ENCODE measurements at regions not wholly inside any gene's neighbourhood (a gene's known extent, or its start where the extent isn't known, plus 50 kb on each side); places are given as distances from the start of the nearest gene placed in this dataset.

- peak in 4 of 56 donors; percentile 9 to 36 (median 26) for DNase-seq
These were observed 76.1 kb downstream of the SLC25A47 start for GRCh38 chr14:100399052-100399849.

- peak in 1 of 56 donors; percentile 12 for DNase-seq
These were observed 77.0 kb downstream of the SLC25A47 start for GRCh38 chr14:100400115-100400514.

- no peak for DNase-seq
These were observed 78.0 kb downstream of the SLC25A47 start for GRCh38 chr14:100401031-100401692.

- no peak for DNase-seq
These were observed 78.7 kb downstream of the SLC25A47 start for GRCh38 chr14:100401792-100402191.

GRCh38 chr14:100402631-100403030 lies 79.5 kb downstream of the SLC25A47 start:
- DNase-seq, result no peak

GRCh38 chr14:100403105-100403504 lies 80.0 kb downstream of the SLC25A47 start:
- DNase-seq, result no peak

- no peak for DNase-seq
These were observed 80.7 kb downstream of the SLC25A47 start for GRCh38 chr14:100403802-100404365.

- DNase-seq, result no peak
These were observed 81.3 kb downstream of the SLC25A47 start for GRCh38 chr14:100404419-100404818.

GRCh38 chr14:100405760-100406455 lies 82.8 kb downstream of the SLC25A47 start:
- no peak for DNase-seq

- DNase-seq, result no peak
These were observed 83.5 kb downstream of the SLC25A47 start for GRCh38 chr14:100406505-100407131.

GRCh38 chr14:100407376-100408102 lies 84.4 kb downstream of the SLC25A47 start:
- DNase-seq, result no peak

GRCh38 chr14:100408350-100409002 lies 85.3 kb downstream of the SLC25A47 start:
- peak in 7 of 56 donors; percentile 16 to 68 (median 34) for DNase-seq

- no peak for DNase-seq
These were observed 85.8 kb downstream of the SLC25A47 start for GRCh38 chr14:100409003-100409360.

- DNase-seq, result no peak
These were observed 86.5 kb downstream of the SLC25A47 start for GRCh38 chr14:100409651-100410050.

- no peak for DNase-seq
These were observed 87.0 kb downstream of the SLC25A47 start for GRCh38 chr14:100410056-100410565.

GRCh38 chr14:100413699-100414098 lies 90.6 kb downstream of the SLC25A47 start:
- no peak for DNase-seq

GRCh38 chr14:100415226-100415625 lies 92.1 kb downstream of the SLC25A47 start:
- DNase-seq, result no peak

- no peak for DNase-seq
These were observed 93.0 kb downstream of the SLC25A47 start for GRCh38 chr14:100416081-100416680.

All from nucleus accumbens (tissue), 56 donors.